GM19438 (cell line): ENCODE measurements at regions not wholly inside any gene's neighbourhood (a gene's known extent, or its start where the extent isn't known, plus 50 kb on each side); places are given as distances from the start of the nearest gene placed in this dataset.

ENCODE experiments used
- ATAC-seq: cut with Tn5 transposase; IDR thresholded peaks from one replicate; pipeline ENCODE4 v1.9.1; 2021; ENCODE audit warnings: low read depth; ENCODE audit not compliant: unreplicated experiment

GRCh38 chr11:45556851-45557707 lies 108.3 kb downstream of the CHST1 start:
- ATAC-seq: no peak

- no peak for ATAC-seq
Observed at GRCh38 chr11:45554230-45554967, 111.0 kb downstream of the CHST1 start.

GRCh38 chr11:45553383-45553936 lies 112.0 kb downstream of the CHST1 start:
- ATAC-seq: no peak

GRCh38 chr11:45551191-45551713 lies 114.2 kb downstream of the CHST1 start:
- ATAC-seq: no peak

- ATAC-seq: no peak
Observed at GRCh38 chr11:45549257-45549656, 116.2 kb downstream of the CHST1 start.

GRCh38 chr11:45546366-45546765 lies 119.1 kb downstream of the CHST1 start:
- ATAC-seq: no peak

- no peak for ATAC-seq
Observed at GRCh38 chr11:45544826-45545225, 120.6 kb downstream of the CHST1 start.

GRCh38 chr11:45543808-45544422 lies 121.5 kb downstream of the CHST1 start:
- ATAC-seq: no peak

GRCh38 chr11:45543081-45543480 lies 122.3 kb downstream of the CHST1 start:
- ATAC-seq: no peak

- ATAC-seq: no peak
Observed at GRCh38 chr11:45541693-45542434, 123.6 kb downstream of the CHST1 start.

GRCh38 chr11:45538939-45539338 lies 126.5 kb downstream of the CHST1 start:
- no peak for ATAC-seq

GRCh38 chr11:45538363-45538762 lies 127.1 kb downstream of the CHST1 start:
- ATAC-seq: no peak

- ATAC-seq: no peak
Observed at GRCh38 chr11:45537614-45538013, 127.8 kb downstream of the CHST1 start.

GRCh38 chr11:45535033-45535432 lies 130.4 kb downstream of the CHST1 start:
- ATAC-seq: no peak

GRCh38 chr11:45534132-45534531 lies 131.3 kb downstream of the CHST1 start:
- ATAC-seq: no peak

GRCh38 chr11:45532546-45532945 lies 132.9 kb downstream of the CHST1 start:
- ATAC-seq: no peak

- ATAC-seq: no peak
Observed at GRCh38 chr11:45530776-45531175, 134.6 kb downstream of the CHST1 start.

- ATAC-seq: no peak
Observed at GRCh38 chr11:45530111-45530510, 135.3 kb downstream of the CHST1 start.

GRCh38 chr11:45528435-45528834 lies 137.0 kb downstream of the CHST1 start:
- no peak for ATAC-seq

- no peak for ATAC-seq
Observed at GRCh38 chr11:45527898-45528297, 137.5 kb downstream of the CHST1 start.
